ENCODE measurements at regions not wholly inside any gene's neighbourhood (a gene's known extent, or its start where the extent isn't known, plus 50 kb on each side); places are given as distances from the start of the nearest gene placed in this dataset.

DNA sequence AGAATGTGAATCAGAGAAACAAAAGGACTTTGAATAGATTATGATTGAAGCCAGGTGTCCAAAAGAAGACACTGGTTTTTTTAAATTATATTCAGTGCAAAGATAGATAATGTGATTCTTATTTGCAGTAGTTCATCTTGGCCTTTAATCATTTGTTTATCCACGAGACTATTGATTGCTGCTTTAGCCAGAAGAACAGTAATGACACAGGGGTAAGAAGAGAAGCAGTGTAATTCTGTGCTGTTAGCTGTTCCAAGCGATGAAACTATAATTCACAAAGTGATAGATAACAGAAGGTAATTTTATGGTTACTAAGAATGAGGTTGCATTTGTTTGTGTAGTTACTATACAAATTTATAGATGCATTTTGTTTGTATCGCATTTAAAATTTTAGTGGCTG, 311.6 kb downstream of the MZT1 start:
- Mint-ChIP-seq H3K27me3 (no peaks in the 10 kb centered on the region), H3K9me3 (no peaks in the 10 kb centered on the region), H3K4me3 (no peak overlapping the region), H3K4me1 (no peaks in the 10 kb centered on the region), H3K27ac (no peak overlapping the region), H3K36me3 (no peaks in the 10 kb centered on the region)
- 0% methylated on average over 1 of the region's 3 CpGs for WGBS (ENCODE audit: insufficient coverage)
- ATAC-seq (replicated peaks in 1 of 4): no peak
- H3K36me3 ChIP-seq (ENCODE audit: control insufficient read depth in 2 of 2, extremely low read depth in 1 of 2, insufficient read depth in 1 of 2, low read length in 1 of 2): no peaks in the 10 kb centered on the region
- no peak for DNase-seq
- H3K27ac ChIP-seq (ENCODE audit: low read length): no peak overlapping the region
- ChIA-PET CTCF (no interaction called here), POLR2A (no interaction called here)
- no peaks in the 10 kb centered on the region for H3K4me1 ChIP-seq (ENCODE audit: control insufficient read depth in 1 of 2, extremely low read depth in 1 of 2, insufficient read depth in 2 of 2, low read length in 2 of 2)
- H3K27me3 ChIP-seq (replicated peaks in 1 of 2; ENCODE audit: control insufficient read depth in 2 of 2, extremely low read depth in 1 of 2, insufficient read depth in 2 of 2, low read length in 1 of 2): no peaks in the 10 kb centered on the region
- no peaks in the 10 kb centered on the region for H3K9me3 ChIP-seq
- H3K4me3 ChIP-seq (ENCODE audit: control insufficient read depth in 1 of 2, extremely low read depth in 1 of 2, low read length in 1 of 2): no peak overlapping the region

DNA sequence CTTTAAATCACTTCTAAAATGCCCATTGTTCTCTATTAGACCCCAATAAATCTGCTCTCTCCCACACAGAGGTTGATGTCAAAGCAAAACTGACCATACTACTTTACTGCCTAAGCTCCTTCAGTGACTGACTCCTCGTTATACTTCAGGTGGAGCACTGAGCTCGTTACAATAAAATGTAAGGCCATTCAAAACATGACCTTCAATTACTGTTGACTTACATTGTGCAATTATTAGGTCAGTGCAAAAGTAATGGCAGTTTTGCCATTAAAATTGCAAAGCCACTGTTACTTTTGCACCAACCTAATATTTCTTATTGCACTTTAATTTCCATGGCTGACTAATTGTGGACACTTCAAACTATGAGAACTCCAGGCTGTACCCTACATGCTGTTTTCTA, 314.9 kb downstream of the MZT1 start:
- H3K9me3 ChIP-seq: no peaks in the 10 kb centered on the region
- Mint-ChIP-seq H3K4me1 (no peaks in the 10 kb centered on the region), H3K36me3 (no peaks in the 10 kb centered on the region), H3K4me3 (no peak overlapping the region), H3K27me3 (no peaks in the 10 kb centered on the region), H3K27ac (no peak overlapping the region), H3K9me3 (no peaks in the 10 kb centered on the region)
- no peaks in the 10 kb centered on the region for H3K27me3 ChIP-seq (replicated peaks in 1 of 2; ENCODE audit: control insufficient read depth in 2 of 2, extremely low read depth in 1 of 2, insufficient read depth in 2 of 2, low read length in 1 of 2)
- WGBS (ENCODE audit: insufficient coverage): no CpG with 5 or more reads among the region's 2 CpGs
- DNase-seq (no peak), ATAC-seq (replicated peaks in 1 of 4) (no peak)
- POLR2A ChIA-PET: no interaction called here
- H3K4me1 ChIP-seq (ENCODE audit: control insufficient read depth in 1 of 2, extremely low read depth in 1 of 2, insufficient read depth in 2 of 2, low read length in 2 of 2): no peaks in the 10 kb centered on the region
- H3K36me3 ChIP-seq (ENCODE audit: control insufficient read depth in 2 of 2, extremely low read depth in 1 of 2, insufficient read depth in 1 of 2, low read length in 1 of 2): no peaks in the 10 kb centered on the region
- H3K27ac ChIP-seq (ENCODE audit: low read length): no peak overlapping the region
- no peak overlapping the region for H3K4me3 ChIP-seq (ENCODE audit: control insufficient read depth in 1 of 2, extremely low read depth in 1 of 2, low read length in 1 of 2)
- CTCF ChIA-PET: no interaction called here

DNA sequence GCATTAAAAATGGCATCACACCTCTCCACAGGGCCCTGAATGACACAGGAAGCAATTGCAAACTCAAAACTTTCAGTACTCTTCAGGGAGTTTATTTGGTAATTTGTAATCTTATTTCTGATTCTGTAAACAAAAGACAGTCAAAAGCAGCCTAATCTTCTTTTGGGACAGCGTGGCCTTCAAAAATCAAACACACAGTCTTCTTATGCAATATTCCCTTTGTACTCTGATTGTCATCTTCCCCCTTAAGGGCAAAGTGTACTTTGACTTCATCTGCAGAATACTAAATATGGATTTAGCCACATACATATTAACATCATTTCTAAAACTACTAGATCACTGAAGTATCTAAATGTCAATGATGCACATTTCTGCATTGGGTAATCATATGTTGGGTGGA, 322.0 kb downstream of the MZT1 start:
- Histone ChIP-seq H3K27ac (ENCODE audit: low read length) (no peak overlapping the region), H3K4me3 (ENCODE audit: control insufficient read depth in 1 of 2, extremely low read depth in 1 of 2, low read length in 1 of 2) (no peak overlapping the region), H3K27me3 (replicated peaks in 1 of 2; ENCODE audit: control insufficient read depth in 2 of 2, extremely low read depth in 1 of 2, insufficient read depth in 2 of 2, low read length in 1 of 2) (no peaks in the 10 kb centered on the region), H3K36me3 (ENCODE audit: control insufficient read depth in 2 of 2, extremely low read depth in 1 of 2, insufficient read depth in 1 of 2, low read length in 1 of 2) (no peaks in the 10 kb centered on the region), H3K4me1 (ENCODE audit: control insufficient read depth in 1 of 2, extremely low read depth in 1 of 2, insufficient read depth in 2 of 2, low read length in 2 of 2) (no peaks in the 10 kb centered on the region), H3K9me3 (no peaks in the 10 kb centered on the region)
- DNase-seq: no peak
- Mint-ChIP-seq H3K4me3 (no peak overlapping the region), H3K27me3 (no peaks in the 10 kb centered on the region), H3K36me3 (no peaks in the 10 kb centered on the region), H3K9me3 (peaks cover 0 to 3% (median 0%) of the 10 kb centered on the region in 3 donors), H3K4me1 (no peaks in the 10 kb centered on the region), H3K27ac (no peak overlapping the region)
- no CpG with 5 or more reads among the region's 1 CpG for WGBS (ENCODE audit: insufficient coverage)
- no peak for ATAC-seq (replicated peaks in 1 of 4)
- CTCF ChIA-PET: no interaction called here
- POLR2A ChIA-PET: no interaction called here

DNA sequence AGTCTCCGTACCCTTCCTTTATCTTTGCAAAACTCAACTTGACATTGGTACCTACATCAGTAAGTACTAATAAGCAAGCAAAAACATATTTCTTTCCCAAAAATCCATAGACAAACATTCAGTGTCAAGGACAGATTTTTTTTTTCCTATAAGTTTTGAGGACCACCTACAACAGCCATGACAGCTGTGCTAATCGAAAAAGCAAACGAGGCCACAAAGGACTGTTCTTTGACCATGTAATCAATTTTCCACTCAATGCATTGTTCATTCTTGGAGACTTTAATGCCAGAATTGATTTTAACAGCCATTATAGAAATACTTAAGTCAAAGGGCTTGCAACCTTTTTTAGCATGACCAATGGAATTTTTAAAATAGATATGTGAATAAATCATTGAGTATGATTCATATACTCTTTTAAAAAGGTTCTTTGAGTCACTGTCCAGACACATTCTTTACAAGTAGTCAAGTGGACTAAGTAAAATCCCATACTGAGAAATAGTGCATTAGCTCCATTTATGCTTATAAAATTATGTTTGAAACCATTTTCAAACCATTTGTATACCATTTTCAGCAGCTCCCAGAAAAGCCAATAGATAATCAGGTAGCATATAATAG, 323.9 kb downstream of the MZT1 start:
- H3K4me3 Mint-ChIP-seq: no peak overlapping the region
- no peak for DNase-seq
- H3K27me3 Mint-ChIP-seq: no peaks in the 10 kb centered on the region
- peaks cover 0 to 8% (median 0%) of the 10 kb centered on the region in 3 donors for H3K9me3 Mint-ChIP-seq
- ChIA-PET CTCF (no interaction called here), POLR2A (no interaction called here)
- ATAC-seq (replicated peaks in 1 of 4): no peak
- Histone ChIP-seq H3K27ac (ENCODE audit: low read length) (no peak overlapping the region), H3K4me3 (ENCODE audit: control insufficient read depth in 1 of 2, extremely low read depth in 1 of 2, low read length in 1 of 2) (no peak overlapping the region), H3K36me3 (ENCODE audit: control insufficient read depth in 2 of 2, extremely low read depth in 1 of 2, insufficient read depth in 1 of 2, low read length in 1 of 2) (no peaks in the 10 kb centered on the region), H3K27me3 (replicated peaks in 1 of 2; ENCODE audit: control insufficient read depth in 2 of 2, extremely low read depth in 1 of 2, insufficient read depth in 2 of 2, low read length in 1 of 2) (no peaks in the 10 kb centered on the region), H3K4me1 (ENCODE audit: control insufficient read depth in 1 of 2, extremely low read depth in 1 of 2, insufficient read depth in 2 of 2, low read length in 2 of 2) (no peaks in the 10 kb centered on the region), H3K9me3 (no peaks in the 10 kb centered on the region)
- H3K36me3 Mint-ChIP-seq: no peaks in the 10 kb centered on the region
- H3K4me1 Mint-ChIP-seq: no peaks in the 10 kb centered on the region
- H3K27ac Mint-ChIP-seq: no peak overlapping the region
- no CpG with 5 or more reads among the region's 3 CpGs for WGBS (ENCODE audit: insufficient coverage)

DNA sequence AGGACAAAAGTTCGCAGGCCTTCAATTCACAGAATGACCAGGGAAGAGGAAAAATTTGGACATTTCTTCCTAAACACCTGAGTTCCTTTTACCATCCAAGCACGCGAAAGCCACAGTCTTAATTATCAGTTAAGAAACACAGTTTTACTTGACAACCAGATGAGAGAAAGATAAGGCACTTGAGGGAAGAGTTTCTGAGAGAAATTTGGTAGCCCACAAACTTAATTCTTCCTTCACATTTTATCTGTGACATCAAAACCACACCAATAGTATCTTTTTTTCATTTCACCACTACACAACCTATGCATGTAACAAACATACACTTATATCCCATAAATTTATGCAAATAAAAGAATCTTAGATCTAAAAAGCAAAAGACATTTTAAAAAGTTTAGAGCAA, 326.6 kb downstream of the MZT1 start:
- no peaks in the 10 kb centered on the region for H3K27me3 ChIP-seq (replicated peaks in 1 of 2; ENCODE audit: control insufficient read depth in 2 of 2, extremely low read depth in 1 of 2, insufficient read depth in 2 of 2, low read length in 1 of 2)
- Mint-ChIP-seq H3K27me3 (no peaks in the 10 kb centered on the region), H3K36me3 (no peaks in the 10 kb centered on the region), H3K9me3 (peaks cover 0 to 8% (median 0%) of the 10 kb centered on the region in 3 donors), H3K27ac (no peak overlapping the region), H3K4me1 (no peaks in the 10 kb centered on the region), H3K4me3 (no peak overlapping the region)
- POLR2A ChIA-PET: no interaction called here
- H3K4me3 ChIP-seq (ENCODE audit: control insufficient read depth in 1 of 2, extremely low read depth in 1 of 2, low read length in 1 of 2): no peak overlapping the region
- ATAC-seq (replicated peaks in 1 of 4): no peak
- no peak overlapping the region for H3K27ac ChIP-seq (ENCODE audit: low read length)
- H3K36me3 ChIP-seq (ENCODE audit: control insufficient read depth in 2 of 2, extremely low read depth in 1 of 2, insufficient read depth in 1 of 2, low read length in 1 of 2): no peaks in the 10 kb centered on the region
- DNase-seq: no peak
- WGBS (ENCODE audit: insufficient coverage): no CpG with 5 or more reads among the region's 3 CpGs
- H3K4me1 ChIP-seq (ENCODE audit: control insufficient read depth in 1 of 2, extremely low read depth in 1 of 2, insufficient read depth in 2 of 2, low read length in 2 of 2): no peaks in the 10 kb centered on the region
- H3K9me3 ChIP-seq: no peaks in the 10 kb centered on the region
- CTCF ChIA-PET: no interaction called here

DNA sequence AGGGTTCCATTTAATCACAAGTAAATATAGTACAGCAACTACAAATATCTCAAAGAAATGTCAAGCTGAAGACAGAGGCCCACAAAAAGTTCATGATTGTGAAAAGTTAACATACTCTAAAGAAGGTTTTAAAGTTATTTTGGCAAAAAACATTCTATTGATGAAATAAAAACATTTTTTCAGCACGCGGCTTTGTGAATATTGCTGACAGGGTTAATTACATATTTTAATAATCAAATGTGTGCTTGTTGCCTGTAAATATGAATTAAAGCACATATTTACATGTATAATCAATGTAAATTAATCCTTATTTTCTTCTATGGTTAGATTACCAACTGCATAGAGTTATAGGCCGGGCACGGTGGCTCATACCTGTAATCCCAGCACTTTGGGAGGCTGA, 328.1 kb downstream of the MZT1 start:
- POLR2A ChIA-PET: no interaction called here
- H3K36me3 ChIP-seq (ENCODE audit: control insufficient read depth in 2 of 2, extremely low read depth in 1 of 2, insufficient read depth in 1 of 2, low read length in 1 of 2): no peaks in the 10 kb centered on the region
- H3K27me3 Mint-ChIP-seq: no peaks in the 10 kb centered on the region
- CTCF ChIA-PET: no interaction called here
- H3K9me3 Mint-ChIP-seq: peaks cover 0 to 6% (median 0%) of the 10 kb centered on the region in 3 donors
- H3K9me3 ChIP-seq: no peaks in the 10 kb centered on the region
- no peaks in the 10 kb centered on the region for H3K4me1 Mint-ChIP-seq
- DNase-seq (no peak), ATAC-seq (replicated peaks in 1 of 4) (no peak)
- WGBS (ENCODE audit: insufficient coverage): no CpG with 5 or more reads among the region's 4 CpGs
- H3K36me3 Mint-ChIP-seq: no peaks in the 10 kb centered on the region
- no peaks in the 10 kb centered on the region for H3K4me1 ChIP-seq (ENCODE audit: control insufficient read depth in 1 of 2, extremely low read depth in 1 of 2, insufficient read depth in 2 of 2, low read length in 2 of 2)
- no peak overlapping the region for H3K27ac ChIP-seq (ENCODE audit: low read length)
- no peak overlapping the region for H3K4me3 Mint-ChIP-seq
- no peaks in the 10 kb centered on the region for H3K27me3 ChIP-seq (replicated peaks in 1 of 2; ENCODE audit: control insufficient read depth in 2 of 2, extremely low read depth in 1 of 2, insufficient read depth in 2 of 2, low read length in 1 of 2)
- no peak overlapping the region for H3K27ac Mint-ChIP-seq
- H3K4me3 ChIP-seq (ENCODE audit: control insufficient read depth in 1 of 2, extremely low read depth in 1 of 2, low read length in 1 of 2): no peak overlapping the region

DNA sequence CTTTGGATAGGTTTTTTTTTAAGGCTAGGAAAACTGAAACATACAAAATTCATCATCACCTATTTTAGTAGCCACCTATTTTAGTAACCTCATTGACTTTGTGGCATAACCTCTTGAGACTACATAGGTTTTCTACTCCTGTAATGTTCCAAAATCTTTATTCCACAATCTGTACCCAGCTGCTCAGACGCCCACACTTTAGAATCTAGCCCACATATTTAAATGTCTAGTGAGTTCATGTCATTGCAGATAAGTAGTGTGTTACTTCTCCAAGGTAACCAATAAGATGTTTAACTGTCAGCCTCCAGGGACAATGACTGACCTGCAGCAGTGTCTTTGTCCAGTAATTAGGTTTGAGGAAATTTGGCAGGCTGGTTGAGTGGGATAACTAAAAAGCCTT, 330.2 kb downstream of the MZT1 start:
- WGBS (ENCODE audit: insufficient coverage): no CpG with 5 or more reads among the region's 1 CpG
- POLR2A ChIA-PET: no interaction called here

More for the DNA sequence above, 330.2 kb downstream of the MZT1 start:
- H3K4me1 Mint-ChIP-seq: no peaks in the 10 kb centered on the region
- CTCF ChIA-PET: interaction anchor here in 1 of 2 donors (0.6 kb wide), 1 partner anchor 55 kb away, joined by 3 read pairs; no protein-coding TSS in a partner anchor
- Histone ChIP-seq H3K4me1 (ENCODE audit: control insufficient read depth in 1 of 2, extremely low read depth in 1 of 2, insufficient read depth in 2 of 2, low read length in 2 of 2) (no peaks in the 10 kb centered on the region), H3K27me3 (replicated peaks in 1 of 2; ENCODE audit: control insufficient read depth in 2 of 2, extremely low read depth in 1 of 2, insufficient read depth in 2 of 2, low read length in 1 of 2) (no peaks in the 10 kb centered on the region), H3K4me3 (ENCODE audit: control insufficient read depth in 1 of 2, extremely low read depth in 1 of 2, low read length in 1 of 2) (no peak overlapping the region), H3K9me3 (no peaks in the 10 kb centered on the region), H3K36me3 (ENCODE audit: control insufficient read depth in 2 of 2, extremely low read depth in 1 of 2, insufficient read depth in 1 of 2, low read length in 1 of 2) (no peaks in the 10 kb centered on the region), H3K27ac (ENCODE audit: low read length) (no peak overlapping the region)
- DNase-seq (no peak), ATAC-seq (replicated peaks in 1 of 4) (no peak)
- no peak overlapping the region for H3K4me3 Mint-ChIP-seq
- H3K9me3 Mint-ChIP-seq: peaks cover 0 to 6% (median 0%) of the 10 kb centered on the region in 3 donors
- H3K27me3 Mint-ChIP-seq: no peaks in the 10 kb centered on the region
- no peak overlapping the region for H3K27ac Mint-ChIP-seq
- no peaks in the 10 kb centered on the region for H3K36me3 Mint-ChIP-seq
